DOHH2 (cell line): ENCODE measurements at regions not wholly inside any gene's neighbourhood (a gene's known extent, or its start where the extent isn't known, plus 50 kb on each side); places are given as distances from the start of the nearest gene placed in this dataset.

ENCODE experiments used
- H3F3A ChIP-seq: fragments of 200-600 bp; sonication (generic), shearing (Covaris generic); 2 replicates; pipeline ENCODE4 v1.6.0; 2016; ENCODE audit warnings: antibody characterized with exemption, mild to moderate bottlenecking; ENCODE audit not compliant: control insufficient read depth, insufficient read depth
- H3K27ac ChIP-seq: fragments of 200-600 bp; sonication (generic); 2 replicates; pipeline ENCODE4 v1.5.1; 2014; ENCODE audit warnings: low read depth, mild to moderate bottlenecking, low read length, moderate library complexity
- H3K27me3 ChIP-seq: fragments of 200-600 bp; sonication (generic); 2 replicates; pipeline ENCODE4 v1.6.1; 2014; ENCODE audit warnings: mild to moderate bottlenecking, low read length, mixed read lengths; ENCODE audit not compliant: control insufficient read depth
- H3K36me3 ChIP-seq: fragments of 200-600 bp; sonication (generic); 2 replicates; pipeline ENCODE4 v1.6.1; 2014; ENCODE audit warnings: mild to moderate bottlenecking, low read length, moderate library complexity, mixed read lengths; ENCODE audit not compliant: control insufficient read depth
- H3K4me1 ChIP-seq: fragments of 200-600 bp; sonication (generic); 2 replicates; pipeline ENCODE4 v1.6.1; 2014; ENCODE audit warnings: mild to moderate bottlenecking, low read length, mixed read lengths; ENCODE audit not compliant: control insufficient read depth
- H3K4me2 ChIP-seq: fragments of 200-600 bp; sonication (generic); 2 replicates; pipeline ENCODE4 v1.6.0; 2014; ENCODE audit warnings: mild to moderate bottlenecking, low read length, moderate library complexity
- H3K4me3 ChIP-seq: fragments of 200-600 bp; sonication (generic); 2 replicates; pipeline ENCODE4 v1.5.1; 2014; ENCODE audit warnings: mild to moderate bottlenecking, low read length, mixed read lengths
- H3K79me2 ChIP-seq: fragments of 200-600 bp; sonication (generic); 2 replicates; pipeline ENCODE4 v1.6.1; 2014; ENCODE audit warnings: mild to moderate bottlenecking, low read length, mixed read lengths; ENCODE audit not compliant: control insufficient read depth
- H3K9me2 ChIP-seq: fragments of 200-600 bp; sonication (generic); replicated peaks from 2 replicates; pipeline ENCODE4 v1.6.1; 2014; ENCODE audit warnings: mild to moderate bottlenecking, low read length, mixed read lengths; ENCODE audit not compliant: control insufficient read depth
- H3K9me3 ChIP-seq: fragments of 200-600 bp; sonication (generic); 2 replicates; pipeline ENCODE4 v1.6.1; 2014; ENCODE audit warnings: antibody characterized with exemption, low read length, mixed read lengths; ENCODE audit not compliant: control insufficient read depth, insufficient read depth
- H4K20me1 ChIP-seq: fragments of 200-600 bp; sonication (generic); 2 replicates; pipeline ENCODE4 v1.6.0; 2014; ENCODE audit warnings: low read depth, mild to moderate bottlenecking, antibody characterized with exemption, low read length, moderate library complexity; ENCODE audit not compliant: control insufficient read depth, insufficient read depth
- CTCF ChIP-seq: fragments of 200-600 bp; sonication (generic); IDR thresholded peaks from one replicate; pipeline ENCODE4 v1.5.1; 2014; ENCODE audit warnings: antibody characterized with exemption, mild to moderate bottlenecking, low read depth, low read length; ENCODE audit not compliant: poor library complexity, severe bottlenecking
- EZH2phosphoT487 ChIP-seq: fragments of 200-600 bp; sonication (generic); IDR thresholded peaks from 2 replicates; pipeline ENCODE4 v1.6.1; 2017; ENCODE audit warnings: borderline replicate concordance, mild to moderate bottlenecking, antibody characterized with exemption, low read length, moderate library complexity, mixed read lengths

- H3K36me3 ChIP-seq = no peaks in the 10 kb centered on the region
- H3K4me1 ChIP-seq = no peaks in the 10 kb centered on the region
- H3K4me3 ChIP-seq = no peak overlapping the region
- no peaks in the 10 kb centered on the region for H3K9me3 ChIP-seq
- no peak overlapping the region for H3K4me2 ChIP-seq
- no peaks in the 10 kb centered on the region for H3F3A ChIP-seq
- H3K9me2 ChIP-seq = no peaks in the 10 kb centered on the region; the same call in 1 of the 2 replicates
- H3K79me2 ChIP-seq = no peaks in the 10 kb centered on the region
- H3K27ac ChIP-seq = no peak overlapping the region
- TF ChIP-seq CTCF (no peak), EZH2phosphoT487 (no peak)
- no peaks in the 10 kb centered on the region for H4K20me1 ChIP-seq
- no peaks in the 10 kb centered on the region for H3K27me3 ChIP-seq
Measured at GRCh38 chr16:52254746-52255145, 292.2 kb downstream of the TOX3 start.

GRCh38 chr16:52252680-52253079, 294.3 kb downstream of the TOX3 start:
- H3K4me2 ChIP-seq = no peak overlapping the region
- H3K36me3 ChIP-seq = no peaks in the 10 kb centered on the region
- H3K4me1 ChIP-seq = no peaks in the 10 kb centered on the region
- TF ChIP-seq CTCF = no peak
- no peak for TF ChIP-seq EZH2phosphoT487
- H3K9me3 ChIP-seq = no peaks in the 10 kb centered on the region
- no peaks in the 10 kb centered on the region for H3K79me2 ChIP-seq
- H3K4me3 ChIP-seq = no peak overlapping the region
- no peaks in the 10 kb centered on the region for H3K27me3 ChIP-seq
- H3F3A ChIP-seq = no peaks in the 10 kb centered on the region
- no peaks in the 10 kb centered on the region; the same call in 1 of the 2 replicates for H3K9me2 ChIP-seq
- no peak overlapping the region for H3K27ac ChIP-seq
- no peaks in the 10 kb centered on the region for H4K20me1 ChIP-seq

GRCh38 chr16:52251495-52251894, 295.4 kb downstream of the TOX3 start:
- H3K9me2 ChIP-seq = no peaks in the 10 kb centered on the region; the same call in 1 of the 2 replicates
- no peaks in the 10 kb centered on the region for H3K4me1 ChIP-seq
- H3K9me3 ChIP-seq = no peaks in the 10 kb centered on the region
- no peaks in the 10 kb centered on the region for H3F3A ChIP-seq
- no peak overlapping the region for H3K4me3 ChIP-seq
- no peaks in the 10 kb centered on the region for H3K79me2 ChIP-seq
- H4K20me1 ChIP-seq = no peaks in the 10 kb centered on the region
- TF ChIP-seq EZH2phosphoT487 = no peak
- TF ChIP-seq CTCF = no peak
- no peaks in the 10 kb centered on the region for H3K27me3 ChIP-seq
- no peaks in the 10 kb centered on the region for H3K36me3 ChIP-seq
- H3K27ac ChIP-seq = no peak overlapping the region
- no peak overlapping the region for H3K4me2 ChIP-seq

GRCh38 chr16:52247737-52248136, 299.2 kb downstream of the TOX3 start:
- Histone ChIP-seq H3K9me2 (no peaks in the 10 kb centered on the region), H3K9me3 (no peaks in the 10 kb centered on the region), H3K79me2 (no peaks in the 10 kb centered on the region), H3K4me1 (no peaks in the 10 kb centered on the region), H3K4me2 (no peak overlapping the region), H3K27ac (no peak overlapping the region), H3F3A (no peaks in the 10 kb centered on the region), H3K4me3 (no peak overlapping the region), H3K36me3 (no peaks in the 10 kb centered on the region), H4K20me1 (no peaks in the 10 kb centered on the region), H3K27me3 (no peaks in the 10 kb centered on the region)
- TF ChIP-seq CTCF = no peak
- TF ChIP-seq EZH2phosphoT487 = no peak
